DMS53 (cell line): ENCODE measurements at regions not wholly inside any gene's neighbourhood (a gene's known extent, or its start where the extent isn't known, plus 50 kb on each side); places are given as distances from the start of the nearest gene placed in this dataset.
A peak's percentile ranks its signal among the peaks of the same experiment; 100 is the strongest.
"Not testable (repeated sequence)": the region's sequence is repeated elsewhere in the genome, so short reads cannot be mapped to it uniquely, and the experiment has no call there.

Experiments used
- DNase-seq: peaks from one replicate; lab custom pipeline; 2025; lab: John Stamatoyannopoulos, UW

DNA sequence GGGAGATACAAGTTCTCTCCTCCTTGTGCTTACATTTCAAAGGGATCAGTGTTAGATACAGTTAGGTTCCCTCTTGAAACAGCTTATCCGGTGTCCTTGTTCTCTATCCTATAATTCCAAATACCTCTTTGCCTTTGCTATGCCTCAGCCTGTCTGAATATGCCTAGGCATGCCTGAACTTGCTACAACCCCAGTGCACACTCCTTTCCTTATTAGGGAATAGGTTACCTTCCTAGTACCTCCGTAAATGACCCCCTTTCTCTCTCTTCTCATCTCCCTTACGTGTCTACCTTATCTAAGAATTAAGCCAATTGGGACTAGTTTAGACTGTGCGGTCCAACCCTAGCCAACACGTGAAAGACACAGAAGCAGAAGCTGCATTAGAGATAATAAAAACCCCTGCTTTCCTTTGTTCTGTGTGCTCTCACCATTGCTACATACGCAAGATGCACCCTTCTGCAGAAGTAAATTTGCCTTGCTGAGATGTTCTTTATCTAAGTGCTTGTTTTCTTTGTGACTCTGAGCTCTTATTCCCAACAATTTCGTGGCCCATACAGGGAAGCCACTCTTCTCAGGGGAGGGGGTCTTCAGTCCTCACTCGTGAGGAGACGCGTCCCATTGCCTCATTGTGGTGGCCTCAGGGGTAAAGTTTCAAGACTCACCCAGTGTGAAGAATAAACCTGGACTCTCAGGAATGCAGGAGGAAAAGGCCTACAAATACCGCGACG, 802.1 kb downstream of the PLA2G4A start:
- DNase-seq, result peak; percentile 10

DNA sequence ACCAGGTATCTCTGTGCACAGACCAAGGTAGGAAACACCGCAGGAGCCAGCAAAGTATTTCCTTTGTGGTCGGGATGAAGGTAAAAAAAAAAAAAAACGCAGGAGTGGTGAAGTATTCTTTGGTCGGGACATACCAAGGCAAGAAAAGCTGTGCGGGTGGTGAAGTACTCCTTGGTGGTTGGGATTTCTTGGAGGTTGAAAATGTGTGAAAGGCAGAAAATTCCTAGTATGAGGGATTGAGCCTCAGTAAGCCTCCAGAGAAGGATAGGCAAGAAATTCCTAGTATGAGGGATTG, 802.6 kb downstream of the PLA2G4A start:
- no peak for DNase-seq

DNA sequence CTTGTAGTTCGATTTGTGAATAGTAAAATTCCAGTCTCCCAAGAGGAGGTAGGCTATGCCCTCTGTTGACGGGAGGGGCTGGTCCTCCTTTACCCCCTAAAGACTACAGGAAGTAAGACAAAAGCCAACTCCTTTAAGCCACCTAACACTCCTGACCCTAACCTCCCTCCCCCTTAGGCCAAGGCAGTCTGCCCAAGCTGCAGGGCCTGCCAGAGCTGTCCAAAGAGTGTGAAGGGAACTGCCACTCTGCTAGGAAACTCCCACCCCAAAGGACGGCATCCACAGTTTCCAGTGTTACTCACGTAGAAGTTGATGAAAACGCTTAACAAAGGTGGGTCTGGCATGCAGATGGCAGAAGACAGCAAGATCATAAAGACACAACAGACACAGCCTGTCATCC, 803.2 kb downstream of the PLA2G4A start:
- DNase-seq, result no peak

DNA sequence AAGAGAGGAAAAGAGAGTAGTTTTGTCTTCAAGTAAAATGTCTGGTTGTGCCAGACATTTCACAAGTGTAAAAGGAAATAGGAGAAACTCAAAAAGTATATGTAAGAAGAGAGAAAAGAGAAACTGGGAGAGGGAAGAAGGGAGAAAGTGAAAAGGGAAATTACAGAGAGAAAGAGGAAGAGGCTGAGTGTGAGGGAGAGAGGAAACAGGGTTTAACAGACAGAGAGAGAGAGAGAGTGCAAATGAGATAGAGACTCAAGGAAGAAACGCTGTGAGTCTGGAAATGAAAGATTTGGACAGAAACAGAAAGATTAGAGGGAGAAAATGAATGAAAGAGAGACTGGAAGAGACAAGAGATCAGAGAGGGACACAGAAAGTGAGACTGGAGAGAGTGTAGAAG, 806.2 kb downstream of the PLA2G4A start:
- no peak for DNase-seq

DNA sequence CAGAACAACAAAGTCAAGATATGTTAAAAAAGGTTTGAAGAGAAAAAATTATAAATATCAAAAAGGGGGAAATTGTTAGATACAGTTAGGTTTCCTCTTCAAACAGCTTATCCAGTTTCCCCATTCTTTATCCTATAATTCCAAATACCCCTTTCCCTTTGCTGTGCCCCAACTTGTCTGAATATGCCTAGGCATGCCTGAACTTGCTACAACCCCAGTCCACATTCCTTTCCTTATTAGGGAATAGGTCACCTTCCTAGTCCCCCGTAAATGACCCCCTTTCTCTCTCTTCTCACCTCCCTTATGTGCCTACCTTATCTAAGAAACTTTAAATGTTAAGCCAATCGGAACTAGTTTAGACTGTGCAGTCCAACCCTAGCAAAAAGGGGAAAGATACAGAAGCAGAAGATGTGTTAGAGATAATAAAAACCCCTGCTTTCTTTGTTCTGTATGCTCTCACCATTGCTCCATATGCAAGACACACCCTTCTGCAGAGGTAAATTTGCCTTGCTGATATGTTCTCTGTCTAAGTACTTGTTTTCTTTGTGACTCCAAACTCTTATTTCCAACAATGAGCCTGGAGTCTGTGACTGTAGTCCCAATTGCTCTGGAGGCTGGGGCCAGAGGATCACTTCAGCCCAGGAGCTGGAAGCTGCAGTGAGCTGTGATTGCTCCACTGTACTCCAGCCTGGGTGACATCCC, 810.1 kb downstream of the PLA2G4A start:
- DNase-seq, result no peak

DNA sequence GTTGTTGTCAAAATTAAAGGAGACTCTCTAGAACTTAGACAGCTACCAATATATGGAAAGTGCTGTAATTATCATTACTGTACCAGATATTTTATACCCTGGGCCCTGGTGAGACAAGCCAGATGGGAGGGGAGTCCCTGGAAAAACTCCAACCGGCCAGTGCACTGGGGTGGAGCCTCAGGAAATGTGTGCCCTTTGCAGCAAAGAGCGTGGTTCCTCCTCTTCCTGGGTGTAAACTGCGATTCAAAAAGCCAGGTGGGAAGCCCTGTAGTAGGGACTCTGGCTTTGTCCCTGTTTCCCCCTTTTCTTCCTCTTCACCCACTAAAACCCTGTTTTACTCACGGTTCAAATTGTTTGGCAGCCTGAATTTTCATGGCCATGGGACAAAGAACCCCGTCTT, 812.3 kb downstream of the PLA2G4A start:
- DNase-seq, result no peak

DNA sequence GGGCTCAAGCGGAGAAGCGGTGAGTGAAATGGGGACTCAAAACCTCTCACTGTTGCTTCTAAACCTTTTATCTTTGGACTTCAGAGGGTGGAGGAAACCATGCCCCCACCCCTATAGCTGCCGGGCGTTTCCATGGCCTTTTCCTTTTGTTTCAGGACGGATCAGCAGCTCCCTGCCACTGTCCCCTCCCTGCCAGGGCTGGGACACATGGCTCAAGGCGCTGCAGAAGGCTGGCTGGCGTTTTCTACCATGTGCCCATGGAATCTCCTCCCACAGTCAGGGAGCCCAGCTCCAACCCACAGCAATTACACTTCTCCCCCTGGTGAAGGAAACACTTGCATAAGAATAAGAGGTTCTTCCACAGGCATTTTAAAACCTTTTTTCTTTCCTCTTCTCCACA, 812.7 kb downstream of the PLA2G4A start:
- DNase-seq, result no peak

DNA sequence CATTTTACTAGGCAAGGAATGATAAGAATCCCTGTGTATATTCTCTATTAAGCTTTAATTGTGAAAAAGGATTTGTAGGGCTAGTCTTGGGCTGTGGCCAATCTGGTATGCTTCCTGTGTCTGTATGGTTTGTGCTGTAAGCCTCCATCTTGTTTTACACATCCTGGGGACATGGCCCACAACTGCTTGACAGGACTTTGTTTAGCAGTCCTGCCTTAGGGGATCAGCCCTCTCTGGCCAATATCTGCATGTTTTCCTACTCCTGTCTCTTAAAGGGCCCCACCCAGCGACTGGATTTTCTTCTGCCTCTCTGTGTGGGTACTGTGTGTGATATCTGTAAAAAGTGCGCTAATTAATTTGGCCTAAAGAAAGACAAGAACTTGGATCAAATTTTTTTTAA, 813.2 kb downstream of the PLA2G4A start:
- DNase-seq, result no peak

DNA sequence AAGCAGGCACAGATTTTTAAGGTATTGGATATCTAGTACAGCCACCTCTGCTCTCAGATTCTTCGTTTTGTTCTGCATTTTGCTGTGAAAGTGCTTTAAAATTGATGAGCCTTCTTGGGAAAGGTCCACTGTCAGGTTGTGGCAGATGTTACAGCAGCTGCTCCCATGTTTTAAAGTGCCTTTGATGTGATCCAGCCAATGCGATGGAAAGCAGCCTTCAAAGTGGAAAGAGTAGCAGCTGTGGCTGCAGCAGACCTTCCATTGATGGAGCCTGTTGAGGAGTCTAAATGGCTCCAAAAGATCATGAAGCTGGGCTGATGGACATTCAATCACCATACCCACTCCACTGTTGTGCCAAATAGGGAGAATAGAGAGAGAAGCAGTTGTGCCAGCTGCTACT, 816.9 kb downstream of the PLA2G4A start:
- DNase-seq, result peak; percentile 27

DNA sequence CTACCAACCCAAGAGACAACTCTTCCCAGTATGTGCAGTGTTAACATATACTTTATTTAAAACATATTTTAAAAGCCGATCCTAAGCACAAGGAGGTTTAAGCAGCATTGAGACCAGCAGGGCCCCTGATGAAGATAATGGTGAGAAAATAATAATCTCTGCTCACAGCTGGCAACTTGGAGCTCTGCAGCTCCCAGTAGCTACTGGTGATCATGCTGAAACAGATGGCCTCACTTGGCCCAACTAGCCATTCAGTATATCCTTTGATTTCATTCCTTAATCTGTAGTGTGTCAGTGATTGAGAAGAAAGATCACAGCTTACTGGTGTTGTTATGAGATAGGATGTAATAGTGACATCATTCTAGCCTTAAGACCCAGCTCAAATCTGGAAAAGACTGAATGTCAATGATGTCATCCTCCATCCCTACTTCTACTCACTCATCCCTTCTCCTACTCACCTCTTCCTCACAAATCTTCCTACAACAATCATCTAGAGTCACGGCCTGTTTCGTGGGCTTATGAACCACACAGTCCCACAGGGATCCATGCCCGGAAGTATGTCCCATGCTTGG, 817.9 kb downstream of the PLA2G4A start:
- DNase-seq, result no peak

DNA sequence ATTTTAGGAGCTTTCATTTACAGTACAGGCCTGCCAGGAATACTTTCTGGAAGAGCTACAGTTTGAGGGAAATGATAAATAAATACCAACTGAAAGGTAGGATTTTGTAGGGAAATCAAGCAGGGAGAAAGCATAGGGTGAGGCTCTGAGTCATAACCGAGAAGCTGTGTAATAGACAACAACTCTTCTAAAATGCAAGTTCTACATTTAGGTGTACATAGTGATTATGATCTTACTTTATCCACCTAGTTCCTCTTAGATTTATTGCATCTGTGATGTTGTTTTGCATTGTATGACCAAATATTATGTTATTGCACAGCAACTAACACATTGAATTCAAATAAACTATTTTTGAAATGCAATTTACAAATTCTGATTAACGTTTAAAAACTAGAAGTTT, 819.3 kb downstream of the PLA2G4A start:
- no peak for DNase-seq

DNA sequence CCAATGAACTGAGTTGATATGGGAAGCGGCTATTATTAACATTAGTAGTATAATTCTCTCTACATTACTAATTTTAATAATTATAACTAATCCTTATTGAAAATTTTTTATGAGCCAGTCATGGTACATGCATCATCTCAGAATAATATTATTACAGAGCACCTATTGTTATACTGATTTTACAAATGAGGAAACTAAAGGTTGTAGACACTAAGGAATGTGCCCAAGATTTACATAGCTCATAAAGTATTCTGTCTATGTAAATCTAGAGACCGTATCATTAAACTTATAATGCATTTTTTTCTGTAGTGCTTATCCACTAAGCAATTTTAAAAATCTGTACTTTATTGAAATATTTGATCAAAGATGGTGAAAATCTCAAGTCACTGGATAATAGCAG, 825.9 kb downstream of the PLA2G4A start:
- no peak for DNase-seq

DNA sequence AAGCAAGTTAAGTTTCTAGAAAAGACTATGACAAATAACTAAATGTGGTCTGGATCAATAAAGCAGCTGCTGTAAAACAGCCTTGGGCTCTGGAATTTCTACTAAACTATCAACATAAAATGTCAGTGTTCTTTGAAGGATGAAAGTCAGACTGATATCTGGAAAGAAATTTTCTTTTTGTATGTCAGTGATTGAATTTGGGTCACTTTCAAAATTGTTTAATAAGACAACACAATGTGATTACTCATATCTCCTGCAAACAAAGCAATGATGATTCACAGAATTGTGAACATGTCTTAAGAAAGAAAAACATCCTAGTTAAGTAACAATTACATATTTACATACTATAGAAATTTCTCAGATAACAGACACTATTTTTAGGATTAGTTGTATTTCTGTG, 826.4 kb downstream of the PLA2G4A start:
- DNase-seq, result peak; percentile 27

DNA sequence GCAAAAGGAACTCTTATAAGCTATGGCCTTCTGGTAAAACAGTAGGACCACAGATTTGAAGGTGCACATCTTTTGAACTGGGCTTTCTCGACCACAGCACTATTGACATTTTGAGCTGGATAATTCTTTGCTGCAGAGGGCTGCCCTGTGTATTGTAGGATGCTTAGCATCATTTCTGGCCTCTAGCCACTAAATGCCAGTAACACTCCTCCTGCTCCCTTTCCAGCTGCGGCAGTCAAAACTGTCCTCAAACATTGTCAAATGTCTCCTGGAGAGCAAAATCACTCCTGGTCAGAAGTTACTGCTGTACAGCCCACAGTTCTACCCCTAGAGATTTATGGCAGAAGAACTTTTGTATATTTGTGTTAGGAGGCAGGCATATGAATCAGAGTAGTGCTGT, 836.7 kb downstream of the PLA2G4A start:
- DNase-seq, result no peak

DNA sequence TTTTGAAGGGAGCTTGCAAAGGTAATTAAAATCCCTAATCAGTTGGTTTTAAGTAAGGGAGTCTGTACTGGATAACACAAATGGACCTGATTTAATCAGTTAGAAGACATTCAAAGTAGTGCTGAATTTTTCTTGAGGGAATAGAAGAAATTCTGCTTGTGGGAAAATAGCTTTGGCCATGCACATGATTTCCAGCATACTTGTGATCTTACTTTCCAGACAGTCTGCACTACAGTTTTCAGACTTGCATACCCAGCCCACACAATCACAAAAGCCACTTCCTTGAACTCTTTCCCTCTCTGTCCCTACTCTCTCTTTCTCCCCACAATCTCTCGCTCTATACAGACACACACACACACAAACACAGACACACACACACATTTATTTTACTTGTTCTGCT, 852.1 kb downstream of the PLA2G4A start:
- DNase-seq, result no peak

DNA sequence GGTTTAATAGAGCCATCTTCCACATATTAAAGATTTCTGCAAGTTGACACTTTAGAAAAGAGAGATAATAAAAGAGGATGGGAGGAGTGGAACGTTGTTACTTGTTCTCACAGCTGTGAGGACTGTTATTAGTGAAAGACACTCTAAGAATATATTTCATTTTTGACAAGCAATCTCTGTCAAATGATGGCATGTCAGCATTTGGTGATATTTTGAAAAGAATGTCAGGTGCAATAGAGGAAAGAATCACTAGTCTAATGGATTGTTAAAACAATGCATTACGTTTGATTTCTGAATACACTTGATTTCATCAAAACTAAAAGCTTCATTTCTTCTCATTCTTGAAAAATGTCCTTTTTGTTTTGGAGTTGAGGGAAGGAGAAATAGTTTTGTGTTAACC, 853.4 kb downstream of the PLA2G4A start:
- DNase-seq, result no peak

DNA sequence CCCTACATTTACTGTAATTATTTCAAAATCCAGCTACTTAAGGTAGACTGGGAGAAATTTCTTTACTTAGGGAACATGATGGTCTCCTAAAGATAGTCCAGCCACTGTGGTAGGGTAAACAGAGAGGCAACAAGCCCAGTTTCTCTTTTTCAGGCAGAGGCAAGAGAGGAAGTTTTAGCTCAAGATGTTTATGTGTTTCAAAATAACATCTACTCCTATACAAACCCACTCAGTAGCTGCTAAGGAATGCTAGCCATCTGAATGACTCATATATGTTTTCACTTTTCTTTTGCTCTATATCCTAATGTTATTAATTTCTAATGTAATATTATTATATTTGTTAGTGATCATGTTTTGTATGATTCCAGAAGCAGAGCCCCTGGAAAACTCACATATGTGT, 856.6 kb downstream of the PLA2G4A start:
- no peak for DNase-seq

DNA sequence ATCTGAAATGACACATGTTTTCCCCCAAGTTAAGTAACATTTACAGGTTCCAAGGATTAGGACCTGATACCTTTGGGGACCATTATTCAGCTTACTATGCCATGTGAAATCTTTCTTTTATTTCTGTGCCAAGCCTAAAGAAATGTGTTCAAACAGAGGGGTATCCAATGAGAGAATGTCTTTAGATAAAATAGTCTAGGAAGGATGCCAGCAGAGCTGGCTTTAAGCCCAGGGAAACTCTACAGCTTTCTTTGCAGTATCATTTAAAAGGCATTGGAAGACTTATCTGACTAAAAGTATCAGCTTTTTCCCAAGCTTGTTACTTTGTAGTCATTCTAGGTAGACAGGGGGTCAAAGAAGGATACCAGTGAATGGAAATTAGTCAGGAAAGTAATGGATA, 860.4 kb downstream of the PLA2G4A start:
- DNase-seq, result no peak

DNA sequence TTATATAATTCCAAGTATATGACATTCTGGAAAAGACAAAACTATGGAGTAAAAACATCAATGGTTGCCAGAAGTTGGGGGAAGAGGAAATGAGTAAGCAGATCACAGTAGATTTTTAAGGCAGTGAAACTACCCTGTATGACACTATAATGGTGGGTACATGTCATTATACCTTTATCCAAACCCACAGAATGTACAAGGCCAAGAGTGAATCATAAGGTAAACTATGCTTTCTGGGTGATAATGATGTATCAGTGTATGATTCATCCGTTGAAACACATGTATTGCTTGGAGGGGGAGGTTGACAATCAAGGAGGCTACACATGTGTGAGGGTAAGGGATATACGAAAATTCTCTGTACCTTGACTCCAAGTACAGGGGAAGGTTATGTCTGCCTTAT, 862.7 kb downstream of the PLA2G4A start:
- DNase-seq, result peak; percentile 78

DNA sequence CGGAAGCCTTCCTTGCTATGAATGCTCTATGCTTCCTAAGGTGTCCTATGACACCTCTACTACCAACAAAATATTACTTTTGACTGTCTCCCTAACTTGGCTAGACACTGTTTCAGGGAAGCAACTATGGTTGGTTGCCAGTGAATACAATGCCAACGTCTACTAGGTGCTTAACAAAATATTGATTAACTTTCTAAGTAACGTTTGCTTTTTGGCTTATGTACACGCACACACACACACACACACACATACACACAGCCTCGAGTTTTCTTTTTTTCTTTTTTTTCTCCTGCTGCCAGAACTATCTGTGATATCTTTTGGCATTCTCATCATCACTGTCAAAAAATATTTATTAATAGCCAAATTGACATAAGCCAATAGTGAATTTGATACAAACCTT, 864.0 kb downstream of the PLA2G4A start:
- DNase-seq, result peak; percentile 50

DNA sequence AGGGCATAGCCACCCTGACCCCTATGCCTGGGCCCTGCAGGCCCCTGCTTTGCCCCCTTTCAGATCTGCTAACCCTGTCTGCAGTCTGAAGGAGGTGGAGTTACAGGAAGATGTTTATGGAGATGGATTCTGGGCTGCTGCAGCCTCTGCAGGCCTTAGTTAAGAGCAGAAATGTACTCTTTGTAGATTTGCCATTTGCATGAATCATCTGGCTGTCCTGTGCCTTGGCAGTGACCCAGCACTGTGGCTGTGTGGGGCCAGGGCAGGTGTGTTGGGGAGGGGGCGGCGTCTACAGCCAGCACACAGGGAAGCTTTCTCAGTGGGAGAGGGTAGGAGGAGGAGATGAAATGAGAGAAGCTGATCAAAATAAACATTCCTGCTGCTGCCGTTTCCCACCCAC, 867.3 kb downstream of the PLA2G4A start:
- DNase-seq, result peak; percentile 31

DNA sequence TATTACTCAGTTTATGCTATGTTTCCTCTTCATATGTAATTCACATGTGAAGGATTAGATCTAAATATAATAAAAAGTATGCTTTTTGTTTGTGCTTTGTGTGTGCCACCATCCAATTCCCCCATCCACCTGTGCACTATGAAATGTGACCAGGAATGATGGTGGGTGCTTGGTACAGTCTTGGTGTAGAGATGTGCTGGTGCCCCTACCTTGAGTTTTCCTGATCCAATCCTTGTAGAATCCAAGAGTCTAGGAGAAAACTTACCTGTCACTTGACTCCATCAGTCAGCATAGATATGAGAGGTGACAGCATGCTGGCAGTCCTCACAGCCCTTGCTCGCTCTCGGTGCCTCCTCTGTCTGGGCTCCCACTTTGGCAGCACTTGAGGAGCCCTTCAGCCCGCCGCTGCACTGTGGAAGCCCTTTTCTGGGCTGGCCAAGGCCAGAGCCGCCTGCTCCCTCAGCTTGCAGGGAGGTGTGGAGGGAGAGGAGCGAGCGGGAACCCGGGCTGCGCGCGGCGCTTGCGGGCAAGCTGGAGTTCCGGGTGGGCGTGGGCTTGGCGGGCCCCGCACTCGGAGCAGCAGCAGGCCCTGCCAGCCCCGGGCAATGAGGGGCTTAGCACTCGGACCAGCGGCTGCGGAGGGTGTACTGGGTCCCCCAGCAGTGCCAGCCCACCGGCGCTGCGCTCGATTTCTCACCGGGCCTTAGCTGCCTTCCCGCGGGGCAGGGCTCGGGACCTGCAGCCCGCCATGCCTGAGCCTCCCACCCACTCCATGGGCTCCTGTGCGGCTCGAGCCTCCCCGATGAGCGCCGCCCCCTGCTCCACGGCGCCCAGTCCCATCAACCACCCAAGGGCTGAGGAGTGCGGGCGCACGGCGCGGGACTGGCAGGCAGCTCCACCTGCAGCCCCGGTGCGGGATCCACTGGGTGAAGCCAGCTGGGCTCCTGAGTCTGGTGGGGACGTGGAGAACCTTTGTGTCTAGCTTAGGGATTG, 874.7 kb downstream of the PLA2G4A start:
- DNase-seq, result not testable (repeated sequence)

DNA sequence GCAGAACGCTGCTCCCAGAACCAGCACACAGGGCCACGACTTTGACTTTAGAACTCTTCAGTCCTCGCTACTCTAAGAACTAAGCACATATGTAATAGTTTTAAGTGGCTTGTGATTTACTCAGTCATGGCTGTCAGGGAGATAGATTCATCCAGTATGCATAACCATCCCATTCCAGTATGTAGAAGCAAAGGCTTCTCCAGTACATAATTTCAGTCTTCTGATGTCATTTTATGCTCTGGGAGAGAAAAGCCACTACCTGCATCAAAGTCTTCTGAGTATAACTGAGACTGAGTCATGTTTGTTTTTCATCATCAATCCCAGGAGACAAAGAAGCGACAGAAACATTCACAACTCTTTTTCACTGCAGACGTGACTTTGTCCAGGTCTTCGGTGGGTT, 885.7 kb downstream of the PLA2G4A start:
- DNase-seq, result peak; percentile 7
